ENCODE measurements at regions not wholly inside any gene's neighbourhood (a gene's known extent, or its start where the extent isn't known, plus 50 kb on each side); places are given as distances from the start of the nearest gene placed in this dataset.

DNA sequence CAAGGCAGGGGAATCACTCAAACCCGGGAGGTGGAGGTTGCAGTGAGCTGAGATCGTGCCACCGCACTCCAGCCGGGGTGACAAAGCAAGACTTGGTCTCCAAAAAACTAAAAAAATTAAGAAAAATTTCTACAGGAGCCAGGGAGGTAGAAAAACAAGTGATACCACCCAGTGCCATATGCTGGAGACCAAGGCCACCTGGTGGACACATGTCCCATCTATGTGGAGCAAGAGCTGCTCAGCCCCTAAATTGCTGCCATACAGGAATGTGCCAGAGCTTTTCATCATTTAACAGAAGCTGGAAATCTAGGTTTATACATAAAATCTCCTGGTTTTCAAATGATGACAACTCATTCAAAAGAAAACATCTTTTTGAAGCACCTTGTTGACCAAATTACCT is 61.4 kb upstream of the ELK3 start:
- no peaks in the 10 kb centered on the region for H3K27me3 ChIP-seq
- no peak overlapping the region for H3K4me3 ChIP-seq
- whole genome bisulfite sequencing, 2 donors, result 92 to 97% methylated on average over 4 of the region's 4 CpGs
- H3K9me3 ChIP-seq, result no peaks in the 10 kb centered on the region
- peaks cover 0 to 4% (median 0%) of the 10 kb centered on the region in 4 donors for H3K4me1 ChIP-seq
- TF ChIP-seq POLR2A (IDR thresholded peaks at IDR 0.05) (no peak), EP300 (IDR thresholded peaks at IDR 0.05) (no peak), CTCF (IDR thresholded peaks at IDR 0.05) (no peak)
- no peaks in the 10 kb centered on the region for H3K36me3 ChIP-seq
- H3K27ac ChIP-seq, result no peak overlapping the region
- no peak for DNase-seq (ENCODE audit: low spot score in 2 of 2)

DNA sequence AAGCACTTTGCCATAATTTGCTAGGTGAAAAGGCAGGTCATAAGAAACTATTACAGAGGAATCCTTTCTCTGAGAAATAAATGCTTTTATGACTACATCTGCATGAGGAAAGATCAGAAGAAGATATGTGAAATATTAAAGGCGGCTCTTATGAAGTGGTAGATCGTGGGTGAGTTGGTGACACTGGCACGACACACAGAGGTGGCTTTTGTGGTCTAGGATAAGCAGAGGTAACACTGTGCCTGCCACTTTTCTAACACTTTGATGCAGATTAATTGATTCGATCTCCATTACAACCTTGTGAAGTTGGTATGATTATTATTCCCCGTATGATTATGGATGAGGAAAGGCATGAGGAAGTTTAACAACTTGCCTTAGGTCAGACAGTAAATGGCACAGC is 60.0 kb upstream of the ELK3 start:
- no peak for TF ChIP-seq CTCF (IDR thresholded peaks at IDR 0.05)
- TF ChIP-seq POLR2A (IDR thresholded peaks at IDR 0.05), result no peak
- TF ChIP-seq EP300 (IDR thresholded peaks at IDR 0.05), result no peak
- no peak for DNase-seq (ENCODE audit: low spot score in 2 of 2)
- no peaks in the 10 kb centered on the region for H3K9me3 ChIP-seq
- WGBS, 2 donors, result 84 to 88% methylated on average over 5 of the region's 5 CpGs
- no peak overlapping the region for H3K4me3 ChIP-seq
- no peaks in the 10 kb centered on the region for H3K36me3 ChIP-seq
- peaks cover 0 to 4% (median 0%) of the 10 kb centered on the region in 4 donors for H3K4me1 ChIP-seq
- H3K27ac ChIP-seq, result no peak overlapping the region
- no peaks in the 10 kb centered on the region for H3K27me3 ChIP-seq

DNA sequence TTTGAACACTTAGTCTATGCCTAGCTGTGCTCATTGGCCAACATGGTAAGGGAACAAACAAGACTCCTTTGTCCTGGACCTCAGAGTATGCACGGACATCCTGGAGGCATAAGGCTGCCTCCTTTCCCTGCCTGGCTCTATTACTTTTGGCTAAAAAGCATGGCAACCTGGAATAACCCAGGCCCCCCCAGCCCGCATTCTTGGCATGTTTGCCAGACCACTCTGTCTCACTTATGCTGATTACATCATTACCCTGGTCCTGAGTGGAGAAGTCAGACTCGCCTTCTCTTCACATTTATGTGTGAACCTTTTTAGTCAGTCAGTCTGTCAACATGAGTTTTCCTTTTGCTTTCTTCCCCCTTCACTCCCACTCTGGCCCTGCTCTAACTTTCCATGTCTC is 58.0 kb upstream of the ELK3 start:
- WGBS, 2 donors, result 35 to 56% methylated on average over 3 of the region's 3 CpGs
- TF ChIP-seq POLR2A (IDR thresholded peaks at IDR 0.05), result no peak
- TF ChIP-seq CTCF (IDR thresholded peaks at IDR 0.05), result no peak
- no peak for TF ChIP-seq EP300 (IDR thresholded peaks at IDR 0.05)
- Histone ChIP-seq H3K4me3 (no peak overlapping the region), H3K9me3 (no peaks in the 10 kb centered on the region), H3K27ac (no peak overlapping the region), H3K4me1 (peaks cover 0 to 4% (median 0%) of the 10 kb centered on the region in 4 donors), H3K36me3 (no peaks in the 10 kb centered on the region), H3K27me3 (no peaks in the 10 kb centered on the region)
- no peak for DNase-seq (ENCODE audit: low spot score in 2 of 2)

GRCh38 chr12:96136725-96137378 is 57.3 kb upstream of the ELK3 start:
- TF ChIP-seq EP300 (IDR thresholded peaks at IDR 0.05) (no peak), CTCF (IDR thresholded peaks at IDR 0.05) (no peak), POLR2A (IDR thresholded peaks at IDR 0.05) (no peak)
- peaks cover 0 to 4% (median 0%) of the 10 kb centered on the region in 4 donors for H3K4me1 ChIP-seq
- no peaks in the 10 kb centered on the region for H3K27me3 ChIP-seq
- H3K27ac ChIP-seq, result no peak overlapping the region
- H3K9me3 ChIP-seq, result no peaks in the 10 kb centered on the region
- DNase-seq (ENCODE audit: low spot score in 2 of 2), result no peak
- H3K36me3 ChIP-seq, result no peaks in the 10 kb centered on the region
- 79 to 86% methylated on average over 4 of the region's 4 CpGs for WGBS, 2 donors
- no peak overlapping the region for H3K4me3 ChIP-seq

DNA sequence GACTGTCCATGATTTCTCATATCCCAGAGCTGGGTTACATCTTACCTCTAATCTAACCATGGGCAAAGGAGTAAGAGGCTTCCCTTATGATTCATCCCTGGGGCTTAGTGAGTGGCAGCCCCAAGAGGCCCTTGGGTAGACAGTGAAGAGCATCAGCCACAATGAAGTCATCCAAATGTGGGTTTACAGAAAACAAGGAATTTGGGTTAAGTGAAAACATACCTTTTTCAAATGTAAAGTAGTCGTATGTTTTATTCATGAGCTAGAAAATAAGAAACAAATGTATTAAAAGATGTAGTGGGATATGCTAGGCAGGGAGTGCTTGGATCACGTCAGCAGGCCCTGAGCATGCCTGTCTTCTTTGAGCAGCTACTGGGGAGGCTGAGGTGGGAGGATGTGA is 54.0 kb upstream of the ELK3 start:
- no peaks in the 10 kb centered on the region for H3K9me3 ChIP-seq
- H3K4me3 ChIP-seq, result no peak overlapping the region
- H3K4me1 ChIP-seq, result peaks cover 0 to 15% (median 0%) of the 10 kb centered on the region in 4 donors
- H3K27ac ChIP-seq, result no peak overlapping the region
- H3K27me3 ChIP-seq, result no peaks in the 10 kb centered on the region
- H3K36me3 ChIP-seq, result no peaks in the 10 kb centered on the region
- TF ChIP-seq CTCF (IDR thresholded peaks at IDR 0.05), result no peak
- no peak for TF ChIP-seq EP300 (IDR thresholded peaks at IDR 0.05)
- TF ChIP-seq POLR2A (IDR thresholded peaks at IDR 0.05), result no peak
- WGBS, 2 donors, result 78 to 83% methylated on average over 2 of the region's 2 CpGs
- no peak for DNase-seq (ENCODE audit: low spot score in 2 of 2)
